ENCODE measurements at regions not wholly inside any gene's neighbourhood (a gene's known extent, or its start where the extent isn't known, plus 50 kb on each side); places are given as distances from the start of the nearest gene placed in this dataset.

DNA sequence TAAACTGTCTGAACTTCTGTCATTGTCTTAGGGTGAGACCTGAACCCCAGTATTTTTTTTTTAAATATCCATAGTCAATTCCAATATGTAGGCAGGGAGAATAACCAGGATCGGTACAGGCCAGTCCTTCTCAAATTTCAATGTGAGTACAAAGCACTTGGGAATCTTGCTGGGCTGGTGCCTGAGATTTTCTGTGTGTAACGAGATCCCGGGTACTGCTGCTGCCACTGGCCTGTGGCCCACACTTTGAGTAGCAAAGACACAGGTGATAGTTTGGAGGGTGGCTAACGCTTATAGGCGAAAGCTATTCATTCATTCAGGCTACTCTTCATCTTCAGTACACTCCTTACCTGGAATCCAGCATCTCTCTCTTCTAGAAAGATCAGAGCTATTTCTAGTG, 923.6 kb upstream of the TENM3 start:
- no peak for TF ChIP-seq POLR2A (IDR thresholded peaks at IDR 0.05; ENCODE audit: low read depth, low read length)
- TF ChIP-seq TAF1 (IDR thresholded peaks at IDR 0.05; ENCODE audit: borderline replicate concordance, low read depth, low read length) = no peak
